DOHH2 (cell line): ENCODE measurements at regions not wholly inside any gene's neighbourhood (a gene's known extent, or its start where the extent isn't known, plus 50 kb on each side); places are given as distances from the start of the nearest gene placed in this dataset.

Experiments used
- H3F3A ChIP-seq: fragments of 200-600 bp; sonication (generic), shearing (Covaris generic); 2 replicates; pipeline ENCODE4 v1.6.0; 2016; ENCODE audit warnings: antibody characterized with exemption, mild to moderate bottlenecking; ENCODE audit not compliant: control insufficient read depth, insufficient read depth
- H3K27ac ChIP-seq: fragments of 200-600 bp; sonication (generic); 2 replicates; pipeline ENCODE4 v1.5.1; 2014; ENCODE audit warnings: low read depth, mild to moderate bottlenecking, low read length, moderate library complexity
- H3K27me3 ChIP-seq: fragments of 200-600 bp; sonication (generic); 2 replicates; pipeline ENCODE4 v1.6.1; 2014; ENCODE audit warnings: mild to moderate bottlenecking, low read length, mixed read lengths; ENCODE audit not compliant: control insufficient read depth
- H3K36me3 ChIP-seq: fragments of 200-600 bp; sonication (generic); 2 replicates; pipeline ENCODE4 v1.6.1; 2014; ENCODE audit warnings: mild to moderate bottlenecking, low read length, moderate library complexity, mixed read lengths; ENCODE audit not compliant: control insufficient read depth
- H3K4me1 ChIP-seq: fragments of 200-600 bp; sonication (generic); 2 replicates; pipeline ENCODE4 v1.6.1; 2014; ENCODE audit warnings: mild to moderate bottlenecking, low read length, mixed read lengths; ENCODE audit not compliant: control insufficient read depth
- H3K4me2 ChIP-seq: fragments of 200-600 bp; sonication (generic); 2 replicates; pipeline ENCODE4 v1.6.0; 2014; ENCODE audit warnings: mild to moderate bottlenecking, low read length, moderate library complexity
- H3K4me3 ChIP-seq: fragments of 200-600 bp; sonication (generic); 2 replicates; pipeline ENCODE4 v1.5.1; 2014; ENCODE audit warnings: mild to moderate bottlenecking, low read length, mixed read lengths
- H3K79me2 ChIP-seq: fragments of 200-600 bp; sonication (generic); 2 replicates; pipeline ENCODE4 v1.6.1; 2014; ENCODE audit warnings: mild to moderate bottlenecking, low read length, mixed read lengths; ENCODE audit not compliant: control insufficient read depth
- H3K9me2 ChIP-seq: fragments of 200-600 bp; sonication (generic); replicated peaks from 2 replicates; pipeline ENCODE4 v1.6.1; 2014; ENCODE audit warnings: mild to moderate bottlenecking, low read length, mixed read lengths; ENCODE audit not compliant: control insufficient read depth
- H3K9me3 ChIP-seq: fragments of 200-600 bp; sonication (generic); 2 replicates; pipeline ENCODE4 v1.6.1; 2014; ENCODE audit warnings: antibody characterized with exemption, low read length, mixed read lengths; ENCODE audit not compliant: control insufficient read depth, insufficient read depth
- H4K20me1 ChIP-seq: fragments of 200-600 bp; sonication (generic); 2 replicates; pipeline ENCODE4 v1.6.0; 2014; ENCODE audit warnings: low read depth, mild to moderate bottlenecking, antibody characterized with exemption, low read length, moderate library complexity; ENCODE audit not compliant: control insufficient read depth, insufficient read depth
- EZH2phosphoT487 ChIP-seq: fragments of 200-600 bp; sonication (generic); IDR thresholded peaks from 2 replicates; pipeline ENCODE4 v1.6.1; 2017; ENCODE audit warnings: borderline replicate concordance, mild to moderate bottlenecking, antibody characterized with exemption, low read length, moderate library complexity, mixed read lengths
- TF ChIP-seq, protein P1 (sequence below): fragments of 200-600 bp; sonication (generic); IDR thresholded peaks from one replicate; pipeline ENCODE4 v1.5.1; 2014; ENCODE audit warnings: antibody characterized with exemption, mild to moderate bottlenecking, low read depth, low read length; ENCODE audit not compliant: poor library complexity, severe bottlenecking

DNA sequence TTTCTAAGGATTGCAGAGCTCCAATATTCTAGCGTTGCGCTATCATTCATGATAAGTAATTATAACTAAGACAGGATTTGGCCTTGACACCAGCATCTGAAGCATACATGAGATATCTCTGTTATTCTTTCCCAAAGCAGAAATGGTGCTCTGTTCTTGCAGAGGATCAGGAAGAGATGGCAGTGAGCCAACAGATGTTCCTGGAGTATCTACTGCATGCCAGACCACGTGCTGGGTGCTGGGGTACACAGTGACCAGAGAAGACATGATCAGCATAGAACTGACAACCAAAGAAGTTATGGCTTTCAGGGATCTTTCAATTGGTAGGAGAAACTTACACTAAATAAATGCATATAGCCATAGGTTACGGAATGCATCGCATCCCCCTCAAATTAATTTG, 63.7 kb upstream of the PLXNA4 start:
- Histone ChIP-seq H3K4me2 (no peak overlapping the region), H3K79me2 (no peaks in the 10 kb centered on the region), H3K36me3 (no peaks in the 10 kb centered on the region)

DNA sequence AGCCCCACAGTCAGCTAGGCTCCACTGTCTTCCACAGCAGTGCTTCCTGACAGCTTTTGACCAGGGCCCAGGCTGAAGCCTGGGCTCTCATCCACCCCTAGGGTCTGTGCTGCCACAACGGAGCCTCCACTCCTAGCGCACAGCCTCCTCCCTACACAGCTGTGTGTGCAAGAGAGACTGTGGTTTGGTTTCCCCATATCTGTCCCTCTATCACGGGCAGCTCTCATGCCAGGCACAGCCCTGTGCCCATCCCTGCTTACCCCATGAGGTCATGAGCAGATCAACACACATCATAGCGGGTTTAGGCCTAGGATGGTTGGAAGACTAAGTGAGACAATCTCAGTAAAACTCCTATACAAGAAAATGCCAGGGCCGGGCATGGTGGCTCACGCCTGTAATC, 61.7 kb upstream of the PLXNA4 start:
- H3K4me3 ChIP-seq, result no peak overlapping the region
- no peaks in the 10 kb centered on the region for H3K9me3 ChIP-seq
- H3K27me3 ChIP-seq, result no peaks in the 10 kb centered on the region
- no peak for TF ChIP-seq EZH2phosphoT487
- TF ChIP-seq, protein P1, sequence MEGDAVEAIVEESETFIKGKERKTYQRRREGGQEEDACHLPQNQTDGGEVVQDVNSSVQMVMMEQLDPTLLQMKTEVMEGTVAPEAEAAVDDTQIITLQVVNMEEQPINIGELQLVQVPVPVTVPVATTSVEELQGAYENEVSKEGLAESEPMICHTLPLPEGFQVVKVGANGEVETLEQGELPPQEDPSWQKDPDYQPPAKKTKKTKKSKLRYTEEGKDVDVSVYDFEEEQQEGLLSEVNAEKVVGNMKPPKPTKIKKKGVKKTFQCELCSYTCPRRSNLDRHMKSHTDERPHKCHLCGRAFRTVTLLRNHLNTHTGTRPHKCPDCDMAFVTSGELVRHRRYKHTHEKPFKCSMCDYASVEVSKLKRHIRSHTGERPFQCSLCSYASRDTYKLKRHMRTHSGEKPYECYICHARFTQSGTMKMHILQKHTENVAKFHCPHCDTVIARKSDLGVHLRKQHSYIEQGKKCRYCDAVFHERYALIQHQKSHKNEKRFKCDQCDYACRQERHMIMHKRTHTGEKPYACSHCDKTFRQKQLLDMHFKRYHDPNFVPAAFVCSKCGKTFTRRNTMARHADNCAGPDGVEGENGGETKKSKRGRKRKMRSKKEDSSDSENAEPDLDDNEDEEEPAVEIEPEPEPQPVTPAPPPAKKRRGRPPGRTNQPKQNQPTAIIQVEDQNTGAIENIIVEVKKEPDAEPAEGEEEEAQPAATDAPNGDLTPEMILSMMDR, result no peak
- H3K27ac ChIP-seq, result no peak overlapping the region
- no peaks in the 10 kb centered on the region for H4K20me1 ChIP-seq
- no peaks in the 10 kb centered on the region for H3K9me2 ChIP-seq
- H3K79me2 ChIP-seq, result no peaks in the 10 kb centered on the region
- no peaks in the 10 kb centered on the region for H3K36me3 ChIP-seq
- no peak overlapping the region for H3K4me2 ChIP-seq
- H3F3A ChIP-seq, result no peaks in the 10 kb centered on the region
- H3K4me1 ChIP-seq, result no peaks in the 10 kb centered on the region

More for the DNA sequence above, 63.7 kb upstream of the PLXNA4 start:
- Histone ChIP-seq H3K9me3 (no peaks in the 10 kb centered on the region), H3F3A (no peaks in the 10 kb centered on the region), H3K4me3 (no peak overlapping the region), H3K27me3 (no peaks in the 10 kb centered on the region), H3K9me2 (no peaks in the 10 kb centered on the region), H3K27ac (no peak overlapping the region), H3K4me1 (no peaks in the 10 kb centered on the region), H4K20me1 (no peaks in the 10 kb centered on the region)
- TF ChIP-seq EZH2phosphoT487, result no peak
- TF ChIP-seq, protein P1, result no peak

DNA sequence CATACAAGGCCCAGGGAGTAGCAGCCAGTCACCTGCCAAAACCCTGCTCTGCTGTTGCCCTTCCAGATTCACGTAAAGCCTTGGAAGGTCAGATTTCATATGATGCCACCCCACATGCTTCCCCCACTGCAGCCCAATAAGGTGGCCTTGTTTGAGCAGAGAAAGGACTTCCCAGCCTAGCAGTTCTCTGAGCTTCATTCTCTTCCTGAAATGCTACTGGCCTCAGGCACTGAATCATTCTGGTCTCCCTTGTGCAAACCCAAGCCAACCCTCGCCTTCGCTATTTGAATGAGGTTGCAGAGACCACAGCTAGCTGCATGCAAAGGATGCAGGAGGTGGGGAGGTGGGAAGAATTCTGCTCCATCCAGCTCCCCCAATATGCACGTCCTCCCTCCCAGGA, 60.3 kb upstream of the PLXNA4 start:
- Histone ChIP-seq H3K9me3 (no peaks in the 10 kb centered on the region), H3K9me2 (no peaks in the 10 kb centered on the region), H3K4me1 (no peaks in the 10 kb centered on the region), H3F3A (no peaks in the 10 kb centered on the region), H4K20me1 (no peaks in the 10 kb centered on the region), H3K27me3 (no peaks in the 10 kb centered on the region), H3K4me2 (no peak overlapping the region), H3K36me3 (no peaks in the 10 kb centered on the region), H3K27ac (no peak overlapping the region), H3K79me2 (no peaks in the 10 kb centered on the region), H3K4me3 (no peak overlapping the region)
- TF ChIP-seq, protein P1, result no peak
- no peak for TF ChIP-seq EZH2phosphoT487

DNA sequence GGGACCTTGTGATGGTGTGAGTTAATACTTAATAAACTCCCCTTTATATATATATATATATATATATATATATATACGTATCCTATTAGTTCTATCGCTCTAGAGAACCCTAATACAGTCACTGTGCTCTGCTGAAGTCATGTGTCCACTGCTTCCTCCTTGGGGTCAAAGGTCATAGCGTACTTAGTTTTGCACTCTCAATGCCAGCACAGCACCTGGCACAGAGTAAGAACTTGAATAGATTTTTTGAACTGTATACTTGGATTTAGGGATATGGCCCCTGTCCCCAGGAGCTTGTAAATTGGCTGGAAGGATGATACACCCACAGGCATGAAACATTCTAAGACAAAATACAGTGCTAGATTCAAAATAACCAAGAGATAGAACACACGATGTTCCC, 58.9 kb upstream of the PLXNA4 start:
- H3K9me3 ChIP-seq, result no peaks in the 10 kb centered on the region
- no peaks in the 10 kb centered on the region for H4K20me1 ChIP-seq
- no peaks in the 10 kb centered on the region for H3K27me3 ChIP-seq
- no peak overlapping the region for H3K27ac ChIP-seq
- H3F3A ChIP-seq, result no peaks in the 10 kb centered on the region
- H3K4me1 ChIP-seq, result no peaks in the 10 kb centered on the region
- no peak overlapping the region for H3K4me3 ChIP-seq
- TF ChIP-seq, protein P1, result no peak
- TF ChIP-seq EZH2phosphoT487, result no peak
- H3K9me2 ChIP-seq, result no peaks in the 10 kb centered on the region
- H3K36me3 ChIP-seq, result no peaks in the 10 kb centered on the region
- no peaks in the 10 kb centered on the region for H3K79me2 ChIP-seq
- H3K4me2 ChIP-seq, result no peak overlapping the region
